ENCODE measurements at regions not wholly inside any gene's neighbourhood (a gene's known extent, or its start where the extent isn't known, plus 50 kb on each side); places are given as distances from the start of the nearest gene placed in this dataset.

DNA sequence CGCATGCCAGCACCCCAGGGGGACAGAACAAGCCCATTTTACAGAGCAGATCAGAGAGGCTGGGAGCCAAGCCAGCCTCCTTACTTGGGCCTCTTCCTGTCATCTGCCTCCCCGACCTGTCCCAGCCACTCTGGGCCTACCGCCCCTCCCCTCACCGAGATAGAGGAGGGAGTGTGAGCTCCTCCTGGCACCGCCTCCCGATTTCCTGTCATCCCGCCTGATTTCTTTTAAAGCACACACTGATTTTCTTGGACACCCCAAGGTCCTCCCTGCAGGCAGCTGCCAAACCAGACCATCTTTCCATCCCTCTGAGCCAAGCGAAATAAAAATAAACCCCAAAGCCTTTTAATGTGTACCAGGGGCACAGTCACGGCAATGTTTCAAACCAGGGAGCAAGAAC, 108.4 kb downstream of the RFLNA start:
- in situ Hi-C loops (cut with MboI; ENCODE audit: low sequenced_read_pairs) = no loop called here

DNA sequence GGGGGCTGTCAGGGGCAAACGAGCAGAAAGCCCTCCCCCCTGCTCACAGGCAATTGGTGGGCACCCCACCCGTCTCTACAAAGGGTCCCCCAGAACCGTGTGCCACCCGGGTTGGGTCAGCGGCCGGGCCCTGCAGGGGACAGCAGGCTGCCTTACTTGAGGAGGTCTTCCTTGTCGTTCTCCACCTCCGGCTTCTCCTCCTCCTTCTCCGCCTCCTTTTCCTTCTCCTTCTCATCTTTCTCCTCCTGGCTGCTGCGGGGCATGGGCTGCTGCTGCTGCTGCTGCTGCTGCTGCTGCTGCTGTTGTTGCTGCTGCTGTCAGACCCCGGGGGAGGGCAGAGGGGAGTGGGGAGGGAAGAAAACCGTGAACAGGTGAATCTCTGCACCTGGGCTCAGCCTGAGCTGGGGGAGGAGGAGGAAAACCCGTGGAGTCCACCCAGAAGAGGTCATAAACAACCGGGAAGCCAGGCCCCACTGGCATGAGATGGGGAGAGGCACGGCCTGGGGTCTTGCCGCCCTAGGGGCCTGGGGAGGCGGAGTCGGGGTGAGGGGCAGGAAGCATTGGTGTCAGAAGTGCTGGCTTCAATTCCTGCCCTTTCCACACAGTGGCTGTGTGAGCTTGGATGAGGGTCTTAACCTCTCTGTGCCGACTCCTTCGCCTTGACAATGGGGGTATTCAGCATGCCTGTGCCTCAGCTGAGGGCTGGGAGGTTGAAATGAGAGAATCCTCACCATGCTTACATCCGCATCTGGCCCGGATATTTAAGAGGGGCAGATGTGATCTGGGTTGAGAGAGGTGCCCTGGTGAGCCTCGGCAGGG, 107.6 kb downstream of the RFLNA start:
- in situ Hi-C loops (cut with MboI; ENCODE audit: low sequenced_read_pairs) = no loop called here

DNA sequence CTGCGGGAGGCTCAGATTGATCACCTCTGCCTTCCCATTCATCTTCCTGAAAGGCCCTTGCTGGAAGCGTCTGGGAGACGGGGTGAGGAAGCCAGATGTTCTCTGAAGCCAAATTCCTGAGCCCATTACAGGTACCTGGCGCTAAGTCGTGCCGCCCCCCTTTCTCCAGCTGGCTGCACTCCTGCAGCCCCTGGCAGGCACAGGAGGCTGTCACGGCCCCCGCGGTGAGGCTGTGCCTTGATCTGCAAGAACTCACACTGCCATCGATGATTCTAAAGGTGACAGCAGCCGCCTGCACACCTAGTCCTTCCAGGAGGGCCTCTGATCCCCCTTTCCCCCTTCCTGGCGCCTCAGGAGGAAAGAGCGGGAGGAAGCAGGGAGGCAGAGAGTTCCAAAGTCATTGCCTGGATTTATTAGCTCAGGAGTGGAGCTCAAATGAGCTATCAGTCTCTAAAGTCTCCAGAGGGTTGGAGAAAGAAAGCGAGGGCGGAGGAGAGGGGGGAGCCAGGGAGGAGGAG, 106.9 kb downstream of the RFLNA start:
- in situ Hi-C loops (cut with MboI; ENCODE audit: low sequenced_read_pairs) = no loop called here

GRCh38 chr12:124400124-124400523, 105.2 kb downstream of the RFLNA start:
- in situ Hi-C loops (cut with MboI; ENCODE audit: low sequenced_read_pairs) = no loop called here

DNA sequence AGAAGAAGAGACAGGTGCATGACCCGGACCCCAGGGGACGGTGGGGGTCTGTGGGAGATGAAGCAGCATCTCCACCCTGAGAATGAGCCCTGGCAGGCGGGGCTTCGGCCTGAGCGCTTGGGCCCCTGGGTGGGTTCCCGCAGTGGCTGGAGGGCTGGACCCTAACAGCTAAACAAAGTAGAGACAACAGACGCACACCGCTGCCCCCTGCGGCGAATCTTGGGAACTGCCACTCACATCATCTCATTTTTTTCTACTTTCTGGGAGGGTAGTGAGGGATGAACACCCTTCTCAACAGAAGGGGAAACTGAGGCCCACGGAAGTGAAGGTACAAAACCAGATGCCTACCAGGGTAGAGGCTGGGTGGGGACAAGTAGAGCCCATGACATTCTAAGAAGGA, 104.7 kb downstream of the RFLNA start:
- in situ Hi-C loops (cut with MboI; ENCODE audit: low sequenced_read_pairs) = no loop called here

GRCh38 chr12:124398578-124399227, 103.8 kb downstream of the RFLNA start:
- in situ Hi-C loops (cut with MboI; ENCODE audit: low sequenced_read_pairs) = no loop called here

- in situ Hi-C loops (cut with MboI; ENCODE audit: low sequenced_read_pairs) = no loop called here
These were observed 103.1 kb downstream of the RFLNA start for GRCh38 chr12:124397807-124398577.

DNA sequence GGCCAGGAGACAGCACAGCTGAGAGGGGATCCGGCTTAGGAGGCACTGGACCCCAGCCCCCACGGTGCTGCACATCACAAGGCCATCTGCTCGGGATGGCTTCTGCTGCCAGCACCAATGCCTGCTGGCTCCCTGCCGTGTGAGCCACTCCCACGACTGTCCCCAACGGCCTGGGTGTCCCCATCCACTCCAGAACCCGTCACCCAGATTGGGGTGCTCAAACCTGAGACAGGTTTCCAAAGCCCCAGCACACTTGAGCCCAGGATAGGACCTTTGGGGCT, 102.4 kb downstream of the RFLNA start:
- in situ Hi-C loops (cut with MboI; ENCODE audit: low sequenced_read_pairs) = no loop called here

- in situ Hi-C loops (cut with MboI; ENCODE audit: low sequenced_read_pairs) = no loop called here
These were observed 101.9 kb downstream of the RFLNA start for GRCh38 chr12:124396544-124397398.

DNA sequence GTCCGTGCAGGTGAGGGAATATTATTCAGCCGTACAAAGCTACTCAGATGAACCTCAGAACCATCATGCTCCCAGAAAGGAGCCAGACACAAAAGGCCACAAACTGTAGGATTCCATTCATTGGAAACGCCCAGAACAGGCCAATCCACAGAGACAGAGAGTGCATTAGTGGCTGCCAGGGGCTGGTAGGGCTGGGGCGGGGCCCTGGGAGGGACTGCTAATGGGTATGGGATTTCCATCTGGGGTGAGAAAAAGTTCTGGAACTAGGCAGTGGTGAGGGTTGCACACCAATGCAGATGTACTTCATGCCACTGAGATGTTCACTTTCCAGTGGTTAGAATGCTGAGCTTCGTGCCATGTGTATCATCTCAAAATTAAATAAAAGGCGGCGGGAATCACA, 101.1 kb downstream of the RFLNA start:
- in situ Hi-C loops (cut with MboI; ENCODE audit: low sequenced_read_pairs) = no loop called here

DNA sequence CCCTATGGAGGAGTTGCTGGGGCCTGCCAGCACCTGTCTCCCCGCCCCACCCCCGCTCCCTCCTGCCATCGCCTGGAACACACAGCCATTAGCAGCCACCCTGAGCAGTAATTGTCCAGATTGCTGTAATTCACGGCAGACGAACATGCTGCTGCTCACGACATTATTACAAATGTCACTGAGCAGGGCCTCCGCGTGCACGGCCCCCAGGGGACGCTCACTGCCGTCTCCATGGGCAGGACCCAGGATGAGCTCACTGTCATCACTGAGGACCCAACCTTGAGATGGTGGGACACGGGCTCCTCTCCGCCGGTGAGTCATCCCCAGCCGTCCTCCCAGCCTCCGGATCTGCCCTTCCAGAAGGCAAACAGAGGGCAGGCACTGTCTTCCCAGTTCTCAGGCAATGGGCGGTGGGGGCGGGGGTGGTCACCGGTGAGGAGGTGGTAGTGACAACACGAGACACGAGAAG, 100.4 kb downstream of the RFLNA start:
- in situ Hi-C loops (cut with MboI; ENCODE audit: low sequenced_read_pairs) = no loop called here

- in situ Hi-C loops (cut with MboI; ENCODE audit: low sequenced_read_pairs) = no loop called here
These were observed 99.7 kb downstream of the RFLNA start for GRCh38 chr12:124394462-124395128.

GRCh38 chr12:124393831-124394230, 98.9 kb downstream of the RFLNA start:
- in situ Hi-C loops (cut with MboI; ENCODE audit: low sequenced_read_pairs) = no loop called here

- in situ Hi-C loops (cut with MboI; ENCODE audit: low sequenced_read_pairs) = no loop called here
These were observed 98.5 kb downstream of the RFLNA start for GRCh38 chr12:124393414-124393790.

DNA sequence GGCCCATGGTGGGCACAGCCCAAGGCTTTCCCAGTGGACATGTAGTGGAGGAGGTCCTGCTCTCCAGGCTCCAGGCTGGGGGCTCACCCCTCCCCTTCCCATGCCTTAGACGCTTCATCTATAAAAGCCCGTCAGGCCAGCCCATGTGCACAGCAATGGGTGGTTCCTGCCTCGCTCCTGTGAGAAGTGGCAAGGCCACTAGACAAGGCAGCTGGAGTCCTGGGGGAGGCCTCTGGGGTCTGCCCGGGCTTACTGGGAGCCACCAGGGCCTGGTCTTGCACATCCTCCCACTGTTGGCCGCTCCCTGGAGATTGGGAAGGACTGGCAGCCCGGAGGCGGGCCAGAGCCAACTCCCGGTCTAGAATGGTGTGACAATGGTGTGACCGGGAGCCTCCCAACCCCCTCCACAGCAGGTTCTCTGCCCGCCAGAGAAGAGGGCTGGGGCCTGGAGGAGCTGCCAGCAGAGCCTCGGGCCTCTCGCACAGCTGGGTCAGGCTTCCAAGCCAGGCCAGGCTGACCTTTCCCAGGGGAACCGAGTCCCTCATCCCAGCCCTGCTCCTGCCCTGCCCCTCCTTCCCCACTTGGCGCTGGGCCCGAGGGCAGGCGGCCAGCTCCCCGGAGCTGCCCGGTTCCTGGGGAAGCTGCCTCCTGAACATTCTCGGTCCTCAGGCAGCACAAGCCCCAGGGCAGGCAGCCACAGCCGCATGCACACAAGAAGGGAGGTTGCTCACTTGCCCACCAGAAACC, 97.9 kb downstream of the RFLNA start:
- in situ Hi-C loops (cut with MboI; ENCODE audit: low sequenced_read_pairs) = no loop called here

DNA sequence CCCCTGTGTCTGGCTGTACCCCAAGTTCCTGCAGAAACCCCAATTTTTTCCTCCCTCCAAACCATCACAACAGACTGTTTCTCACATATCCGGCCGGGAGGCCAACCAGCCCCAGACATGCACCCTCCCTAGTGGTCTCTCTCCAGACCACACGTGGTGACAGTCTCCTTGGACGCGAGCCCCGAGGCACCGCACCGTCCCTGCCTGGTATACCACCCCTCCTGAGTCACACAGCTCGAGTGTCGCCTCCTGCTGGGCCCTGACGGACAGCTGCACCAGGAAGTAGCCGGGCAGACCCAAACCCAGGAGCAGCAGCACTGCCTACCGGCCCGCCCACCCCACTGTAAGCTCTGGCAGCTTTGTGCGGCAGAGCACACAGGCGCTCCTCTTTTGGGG, 97.4 kb downstream of the RFLNA start:
- in situ Hi-C loops (cut with MboI; ENCODE audit: low sequenced_read_pairs) = no loop called here

DNA sequence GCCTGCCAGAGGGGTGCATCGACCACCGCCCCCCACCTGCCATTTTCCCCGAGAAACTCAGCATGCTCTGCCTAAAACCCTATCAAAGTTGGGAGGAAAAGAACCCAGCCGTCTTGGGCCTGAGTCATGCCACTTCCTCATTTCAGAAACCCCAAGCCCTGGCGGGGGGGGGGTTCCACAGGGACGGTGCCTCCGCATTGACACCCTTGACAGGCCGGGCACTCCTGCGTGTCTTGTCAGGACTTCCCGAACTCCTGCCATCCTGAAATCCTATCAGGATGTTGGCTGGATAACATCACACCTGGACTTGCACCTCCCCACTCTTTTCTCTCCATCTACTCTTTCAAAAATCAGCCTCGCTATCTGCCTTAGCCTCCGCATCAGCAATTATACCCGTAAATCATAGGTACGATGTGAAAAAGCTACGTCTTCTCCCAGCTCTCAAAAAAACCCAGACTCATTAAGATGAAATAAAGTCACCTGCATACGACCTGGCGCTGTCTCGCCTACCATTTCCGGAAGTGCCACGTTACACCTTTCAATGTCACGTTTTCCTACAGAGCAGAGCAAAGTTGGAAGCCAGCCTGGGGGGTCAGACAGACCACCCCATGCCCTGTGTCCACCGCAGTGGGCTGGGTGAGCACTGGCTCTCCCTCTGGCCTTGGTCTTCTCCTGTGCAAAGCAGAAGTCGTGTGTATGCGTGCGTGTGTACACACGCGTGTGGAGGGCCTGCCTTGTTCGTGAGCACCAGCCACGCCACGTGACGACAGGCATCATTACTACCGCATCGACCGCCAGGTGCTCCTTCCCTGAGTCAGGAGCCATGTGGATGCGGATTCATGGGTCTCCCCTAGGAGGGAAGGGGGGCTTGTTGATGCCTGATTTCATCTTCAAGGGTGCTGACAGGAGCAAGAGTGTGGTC, 96.7 kb downstream of the RFLNA start:
- in situ Hi-C loops (cut with MboI; ENCODE audit: low sequenced_read_pairs) = no loop called here

- in situ Hi-C loops (cut with MboI; ENCODE audit: low sequenced_read_pairs) = no loop called here
These were observed 95.7 kb downstream of the RFLNA start for GRCh38 chr12:124390442-124391097.
